ENCODE measurements at regions not wholly inside any gene's neighbourhood (a gene's known extent, or its start where the extent isn't known, plus 50 kb on each side); places are given as distances from the start of the nearest gene placed in this dataset.

GRCh38 chr2:16335604-16335930 is 330.1 kb downstream of the CYRIA start:
- TF ChIP-seq EZH2 (IDR thresholded peaks at IDR 0.05; ENCODE audit: borderline replicate concordance, insufficient read depth, low read depth, low read length, poor library complexity, severe bottlenecking) (no peak), CTCF (IDR thresholded peaks at IDR 0.05) (no peak)

Measured in B cell (primary cell).